ENCODE measurements at regions not wholly inside any gene's neighbourhood (a gene's known extent, or its start where the extent isn't known, plus 50 kb on each side); places are given as distances from the start of the nearest gene placed in this dataset.

GRCh38 chr18:47381975-47382570, 130.6 kb upstream of the SKOR2 start:
- H3K4me1 ChIP-seq (ENCODE audit: insufficient read depth, low read length) = no peaks in the 10 kb centered on the region

GRCh38 chr18:47380153-47380552, 128.7 kb upstream of the SKOR2 start:
- Histone ChIP-seq H3K4me3 (ENCODE audit: low read length) (no peak overlapping the region), H3K36me3 (ENCODE audit: insufficient read depth, low read length) (no peaks in the 10 kb centered on the region), H3K27me3 (ENCODE audit: control insufficient read depth in 1 of 2, insufficient read depth in 2 of 2, low read length in 2 of 2) (peaks cover 0 to 2% of the 10 kb centered on the region in 2 experiments), H3K9me3 (ENCODE audit: control insufficient read depth in 1 of 2, insufficient read depth in 1 of 2, low read length in 2 of 2) (peaks cover 0 to 12% of the 10 kb centered on the region in 2 experiments), H3K4me1 (ENCODE audit: insufficient read depth, low read length) (no peaks in the 10 kb centered on the region), H3K27ac (ENCODE audit: low read depth in 1 of 2, low read length in 2 of 2) (no peak overlapping the region)
- peaks cover 22% of the 10 kb centered on the region for H3K27me3 Mint-ChIP-seq
- no peak overlapping the region for H3K4me3 Mint-ChIP-seq
- ATAC-seq (ENCODE audit: poor library complexity) (no peak), DNase-seq (no peak)
- H3K27ac Mint-ChIP-seq = no peak overlapping the region
- ChIA-PET POLR2A (no interaction called here), CTCF (no interaction called here)
- intact Hi-C loops (cut with DNase I, micrococcal nuclease) = no loop called here
- no peaks in the 10 kb centered on the region for H3K36me3 Mint-ChIP-seq (ENCODE audit: low read depth)
- no peak for TF ChIP-seq CTCF (IDR thresholded peaks at IDR 0.05)
- H3K4me1 Mint-ChIP-seq (ENCODE audit: low read depth) = no peaks in the 10 kb centered on the region
- no peaks in the 10 kb centered on the region for H3K9me3 Mint-ChIP-seq

More at GRCh38 chr18:47381975-47382570, 130.6 kb upstream of the SKOR2 start:
- DNase-seq = no peak
- peaks cover 2% of the 10 kb centered on the region for H3K9me3 Mint-ChIP-seq
- Histone ChIP-seq H3K27me3 (ENCODE audit: control insufficient read depth in 1 of 2, insufficient read depth in 2 of 2, low read length in 2 of 2) (peaks cover 0 to 2% of the 10 kb centered on the region in 2 experiments), H3K36me3 (ENCODE audit: insufficient read depth, low read length) (no peaks in the 10 kb centered on the region), H3K27ac (ENCODE audit: low read depth in 1 of 2, low read length in 2 of 2) (no peak overlapping the region), H3K4me3 (ENCODE audit: low read length) (no peak overlapping the region), H3K9me3 (ENCODE audit: control insufficient read depth in 1 of 2, insufficient read depth in 1 of 2, low read length in 2 of 2) (peaks cover 0 to 12% of the 10 kb centered on the region in 2 experiments)
- intact Hi-C loops (cut with DNase I, micrococcal nuclease) = no loop called here
- no peak for ATAC-seq (ENCODE audit: poor library complexity)
- ChIA-PET POLR2A (no interaction called here), CTCF (no interaction called here)
- no peaks in the 10 kb centered on the region for H3K36me3 Mint-ChIP-seq (ENCODE audit: low read depth)
- TF ChIP-seq CTCF (IDR thresholded peaks at IDR 0.05) = no peak
- H3K4me1 Mint-ChIP-seq (ENCODE audit: low read depth) = no peaks in the 10 kb centered on the region
- H3K27ac Mint-ChIP-seq = no peak overlapping the region
- peaks cover 15% of the 10 kb centered on the region for H3K27me3 Mint-ChIP-seq
- no peak overlapping the region for H3K4me3 Mint-ChIP-seq

- TF ChIP-seq CTCF (IDR thresholded peaks at IDR 0.05) = no peak
- Histone ChIP-seq H3K4me3 (ENCODE audit: low read length) (no peak overlapping the region), H3K27me3 (ENCODE audit: control insufficient read depth in 1 of 2, insufficient read depth in 2 of 2, low read length in 2 of 2) (peaks cover 2 to 7% of the 10 kb centered on the region in 2 experiments), H3K36me3 (ENCODE audit: insufficient read depth, low read length) (no peaks in the 10 kb centered on the region), H3K9me3 (ENCODE audit: control insufficient read depth in 1 of 2, insufficient read depth in 1 of 2, low read length in 2 of 2) (no peaks in the 10 kb centered on the region), H3K4me1 (ENCODE audit: insufficient read depth, low read length) (no peaks in the 10 kb centered on the region), H3K27ac (ENCODE audit: low read depth in 1 of 2, low read length in 2 of 2) (no peak overlapping the region)
- peaks cover 3% of the 10 kb centered on the region for H3K9me3 Mint-ChIP-seq
- ChIA-PET POLR2A (no interaction called here), CTCF (no interaction called here)
- no peak overlapping the region for H3K4me3 Mint-ChIP-seq
- DNase-seq = no peak
- H3K27me3 Mint-ChIP-seq = peaks cover 26% of the 10 kb centered on the region
- H3K36me3 Mint-ChIP-seq (ENCODE audit: low read depth) = no peaks in the 10 kb centered on the region
- no peak overlapping the region for H3K27ac Mint-ChIP-seq
- H3K4me1 Mint-ChIP-seq (ENCODE audit: low read depth) = no peaks in the 10 kb centered on the region
- ATAC-seq (ENCODE audit: poor library complexity) = no peak
- intact Hi-C loops (cut with DNase I, micrococcal nuclease) = no loop called here
Observed at GRCh38 chr18:47373465-47373864, 122.0 kb upstream of the SKOR2 start.
